DMS53 treated with DMSO at 0.1 percent for 48 hours (cell line): ENCODE measurements at regions not wholly inside any gene's neighbourhood (a gene's known extent, or its start where the extent isn't known, plus 50 kb on each side); places are given as distances from the start of the nearest gene placed in this dataset.
"Not testable (repeated sequence)": the region's sequence is repeated elsewhere in the genome, so short reads cannot be mapped to it uniquely, and the experiment has no call there.

Source experiments
- DNase-seq: peaks from one replicate; lab custom pipeline; 2025; ENCODE audit not compliant: unreplicated experiment; lab: John Stamatoyannopoulos, UW

- DNase-seq = no peak
Observed at GRCh38 chr4:165548702-165549101, 169.9 kb downstream of the CPE start.

- no peak for DNase-seq
Observed at GRCh38 chr4:165553221-165553810, 174.5 kb downstream of the CPE start.

DNA sequence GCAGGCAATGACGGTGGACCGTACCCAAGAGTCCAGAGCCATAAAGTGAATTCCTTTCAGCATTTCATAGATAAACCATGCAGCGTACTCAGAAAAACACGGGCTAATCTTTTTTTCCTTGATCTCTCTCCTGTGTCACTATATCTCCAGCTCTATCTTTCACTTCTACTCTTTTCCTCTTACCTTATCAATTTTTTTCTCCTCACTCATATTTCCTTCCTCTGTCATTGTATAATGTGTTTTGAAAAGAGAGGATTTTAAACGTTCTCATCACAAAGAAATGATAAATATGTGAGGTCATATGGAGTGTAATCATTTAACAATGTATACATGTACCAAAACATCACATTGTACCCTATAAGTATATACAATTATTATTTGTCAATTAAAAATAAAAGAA, 176.5 kb downstream of the CPE start:
- no peak for DNase-seq

DNA sequence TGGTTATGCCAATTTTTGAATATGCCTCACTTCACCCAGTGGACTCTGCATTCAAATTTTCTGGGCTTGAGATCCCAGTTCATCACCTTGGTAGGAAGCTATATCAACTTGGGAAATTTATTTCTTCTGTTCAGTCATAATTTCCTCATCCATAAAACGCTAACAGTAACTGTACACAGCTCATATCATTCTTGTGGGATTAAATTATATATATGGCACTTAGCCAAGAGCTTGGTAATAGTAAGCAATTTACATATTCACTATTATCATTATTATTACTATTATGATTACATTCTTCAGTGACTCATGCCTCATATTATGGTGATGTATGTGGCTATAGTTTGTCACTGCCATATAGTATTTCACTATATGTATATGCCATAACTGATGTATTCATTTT, 177.6 kb downstream of the CPE start:
- DNase-seq = no peak

GRCh38 chr4:165560941-165561340, 182.1 kb downstream of the CPE start:
- no peak for DNase-seq

- DNase-seq = no peak
Observed at GRCh38 chr4:165563851-165564250, 185.0 kb downstream of the CPE start.

GRCh38 chr4:165569031-165569430, 190.2 kb downstream of the CPE start:
- no peak for DNase-seq

DNA sequence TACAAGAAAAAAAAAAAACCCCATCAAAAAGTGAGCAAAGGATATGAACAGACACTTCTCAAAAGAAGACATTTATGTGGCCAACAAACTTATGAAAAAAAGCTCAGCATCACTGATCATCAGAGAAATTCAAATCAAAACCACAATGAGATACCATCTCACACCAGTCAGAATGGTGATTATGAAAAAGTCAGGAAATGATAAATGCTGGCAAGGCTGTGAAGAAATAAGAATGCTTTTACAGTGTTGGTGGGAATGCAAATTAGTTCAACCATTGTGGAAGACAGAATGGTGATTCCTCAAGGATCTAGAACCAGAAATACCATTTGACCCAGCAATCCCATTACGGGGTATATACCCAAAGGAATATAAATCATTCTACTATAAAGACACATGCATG, 192.7 kb downstream of the CPE start:
- DNase-seq = not testable (repeated sequence)

- DNase-seq = no peak
Observed at GRCh38 chr4:165580351-165580905, 201.6 kb downstream of the CPE start.

GRCh38 chr4:165583341-165583740, 204.5 kb downstream of the CPE start:
- peak; percentile 65 for DNase-seq

- no peak for DNase-seq
Observed at GRCh38 chr4:165584916-165585315, 206.1 kb downstream of the CPE start.

GRCh38 chr4:165588534-165589315, 209.9 kb downstream of the CPE start:
- no peak for DNase-seq

DNA sequence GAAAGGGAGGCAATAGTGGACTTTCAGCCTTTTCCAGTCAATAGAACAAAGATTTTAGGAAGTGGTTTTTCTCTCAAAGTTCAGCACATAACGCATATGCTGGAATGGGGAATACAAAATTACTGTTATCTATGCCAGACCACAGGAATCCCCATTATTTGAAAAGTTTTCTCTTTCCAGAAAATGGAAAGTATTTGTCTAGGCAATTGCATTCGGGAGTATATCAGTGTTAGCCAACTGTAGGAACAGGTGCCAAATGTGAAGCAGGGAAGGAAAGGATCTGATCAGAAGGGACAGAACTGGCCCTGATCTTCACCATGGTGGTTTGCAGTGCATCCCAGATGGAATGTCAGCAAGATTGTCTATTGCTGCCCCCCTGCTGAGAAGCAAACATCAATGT, 213.6 kb downstream of the CPE start:
- DNase-seq = no peak

- DNase-seq = no peak
Observed at GRCh38 chr4:165597581-165598480, 219.0 kb downstream of the CPE start.

- no peak for DNase-seq
Observed at GRCh38 chr4:165600959-165601683, 222.3 kb downstream of the CPE start.

GRCh38 chr4:165602621-165603020, 223.8 kb downstream of the CPE start:
- DNase-seq = no peak

GRCh38 chr4:165604181-165604580, 225.4 kb downstream of the CPE start:
- DNase-seq = no peak

GRCh38 chr4:165605811-165606210, 227.0 kb downstream of the CPE start:
- DNase-seq = no peak

DNA sequence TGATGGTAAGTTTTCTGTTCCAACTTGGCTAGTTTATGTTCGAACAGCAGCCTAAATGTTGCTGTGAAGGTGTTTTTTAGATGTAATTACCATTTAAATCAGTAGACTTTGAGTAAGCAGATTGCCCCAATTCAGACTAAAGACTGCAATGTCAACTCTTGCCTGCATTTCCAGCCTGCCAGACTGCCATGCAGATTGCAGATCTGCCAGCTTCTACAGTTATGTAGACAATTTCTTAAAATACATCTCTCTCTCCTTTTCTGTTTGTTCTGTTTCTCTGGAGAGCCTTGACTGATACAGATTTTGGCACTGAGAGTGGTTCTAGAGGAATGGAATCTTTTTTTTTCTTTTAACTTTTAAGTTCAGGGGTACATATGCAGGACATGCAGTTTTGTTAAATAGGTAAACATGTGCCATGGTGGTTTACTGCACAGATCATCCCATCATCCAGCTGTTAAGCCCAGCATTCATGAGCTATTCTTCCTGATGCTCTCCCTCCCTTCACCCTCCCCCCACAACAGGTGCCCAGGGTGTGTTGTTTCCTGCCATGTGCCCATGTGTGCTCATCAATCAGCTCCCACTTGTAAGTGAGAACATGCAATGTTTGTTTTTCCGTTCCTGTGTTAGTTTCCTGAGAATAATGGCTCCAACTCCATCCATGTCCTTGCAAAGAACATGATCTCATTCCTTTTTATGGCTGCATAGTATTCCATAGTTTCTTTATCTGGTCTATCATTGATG, 227.8 kb downstream of the CPE start:
- DNase-seq = no peak

GRCh38 chr4:165609653-165610052, 230.8 kb downstream of the CPE start:
- DNase-seq = no peak
